ENCODE measurements at regions not wholly inside any gene's neighbourhood (a gene's known extent, or its start where the extent isn't known, plus 50 kb on each side); places are given as distances from the start of the nearest gene placed in this dataset.

DNA sequence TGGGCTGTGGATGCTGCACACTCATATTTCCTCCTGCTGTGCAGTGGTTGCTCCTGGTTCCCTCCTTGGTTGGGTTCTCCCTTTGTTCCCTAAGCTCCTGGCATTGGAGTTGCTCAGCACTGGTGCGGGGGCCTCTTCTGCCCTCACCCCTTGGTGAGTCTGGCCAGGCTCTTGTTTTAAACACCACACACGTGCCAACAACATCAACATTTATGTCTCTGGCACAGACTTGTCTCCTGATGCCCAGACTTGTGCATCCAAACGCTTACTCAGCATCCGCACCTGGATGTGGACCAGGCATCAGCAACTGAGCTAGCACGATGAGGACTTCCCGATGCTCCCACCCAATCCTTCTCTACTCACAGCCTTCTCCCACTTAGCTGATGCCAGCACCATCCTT, 627.6 kb downstream of the NPHP4 start:
- H2AFZ ChIP-seq (ENCODE audit: low read depth, low read length), result no peak overlapping the region
- H3K36me3 ChIP-seq (ENCODE audit: insufficient read depth, low read length), result no peaks in the 10 kb centered on the region
- H3F3A ChIP-seq (ENCODE audit: insufficient read depth, low read length, poor library complexity, severe bottlenecking), result no peaks in the 10 kb centered on the region
- no peak overlapping the region for H3K27ac ChIP-seq (ENCODE audit: low read length)
- no peak overlapping the region for H3K4me3 ChIP-seq (ENCODE audit: low read length)
- H3K27me3 ChIP-seq (ENCODE audit: insufficient read depth, low read depth, low read length), result no peaks in the 10 kb centered on the region
- no peak for TF ChIP-seq EZH2 (IDR thresholded peaks at IDR 0.05; ENCODE audit: borderline replicate concordance, insufficient read depth, low read length, poor library complexity, severe bottlenecking)
- TF ChIP-seq, protein P1, sequence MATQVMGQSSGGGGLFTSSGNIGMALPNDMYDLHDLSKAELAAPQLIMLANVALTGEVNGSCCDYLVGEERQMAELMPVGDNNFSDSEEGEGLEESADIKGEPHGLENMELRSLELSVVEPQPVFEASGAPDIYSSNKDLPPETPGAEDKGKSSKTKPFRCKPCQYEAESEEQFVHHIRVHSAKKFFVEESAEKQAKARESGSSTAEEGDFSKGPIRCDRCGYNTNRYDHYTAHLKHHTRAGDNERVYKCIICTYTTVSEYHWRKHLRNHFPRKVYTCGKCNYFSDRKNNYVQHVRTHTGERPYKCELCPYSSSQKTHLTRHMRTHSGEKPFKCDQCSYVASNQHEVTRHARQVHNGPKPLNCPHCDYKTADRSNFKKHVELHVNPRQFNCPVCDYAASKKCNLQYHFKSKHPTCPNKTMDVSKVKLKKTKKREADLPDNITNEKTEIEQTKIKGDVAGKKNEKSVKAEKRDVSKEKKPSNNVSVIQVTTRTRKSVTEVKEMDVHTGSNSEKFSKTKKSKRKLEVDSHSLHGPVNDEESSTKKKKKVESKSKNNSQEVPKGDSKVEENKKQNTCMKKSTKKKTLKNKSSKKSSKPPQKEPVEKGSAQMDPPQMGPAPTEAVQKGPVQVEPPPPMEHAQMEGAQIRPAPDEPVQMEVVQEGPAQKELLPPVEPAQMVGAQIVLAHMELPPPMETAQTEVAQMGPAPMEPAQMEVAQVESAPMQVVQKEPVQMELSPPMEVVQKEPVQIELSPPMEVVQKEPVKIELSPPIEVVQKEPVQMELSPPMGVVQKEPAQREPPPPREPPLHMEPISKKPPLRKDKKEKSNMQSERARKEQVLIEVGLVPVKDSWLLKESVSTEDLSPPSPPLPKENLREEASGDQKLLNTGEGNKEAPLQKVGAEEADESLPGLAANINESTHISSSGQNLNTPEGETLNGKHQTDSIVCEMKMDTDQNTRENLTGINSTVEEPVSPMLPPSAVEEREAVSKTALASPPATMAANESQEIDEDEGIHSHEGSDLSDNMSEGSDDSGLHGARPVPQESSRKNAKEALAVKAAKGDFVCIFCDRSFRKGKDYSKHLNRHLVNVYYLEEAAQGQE (IDR thresholded peaks at IDR 0.05; ENCODE audit: borderline replicate concordance), result no peak
- H3K79me2 ChIP-seq (replicated peaks; ENCODE audit: insufficient read depth, low read length), result no peaks in the 10 kb centered on the region
- H4K20me1 ChIP-seq (ENCODE audit: insufficient read depth), result no peaks in the 10 kb centered on the region
- H3K4me2 ChIP-seq (ENCODE audit: low read length), result no peak overlapping the region
- H3K9ac ChIP-seq (ENCODE audit: low read length), result no peak overlapping the region
- H3K9me3 ChIP-seq (ENCODE audit: low read length), result no peaks in the 10 kb centered on the region
- H3K9me2 ChIP-seq (ENCODE audit: insufficient read depth, low read length), result no peaks in the 10 kb centered on the region

DNA sequence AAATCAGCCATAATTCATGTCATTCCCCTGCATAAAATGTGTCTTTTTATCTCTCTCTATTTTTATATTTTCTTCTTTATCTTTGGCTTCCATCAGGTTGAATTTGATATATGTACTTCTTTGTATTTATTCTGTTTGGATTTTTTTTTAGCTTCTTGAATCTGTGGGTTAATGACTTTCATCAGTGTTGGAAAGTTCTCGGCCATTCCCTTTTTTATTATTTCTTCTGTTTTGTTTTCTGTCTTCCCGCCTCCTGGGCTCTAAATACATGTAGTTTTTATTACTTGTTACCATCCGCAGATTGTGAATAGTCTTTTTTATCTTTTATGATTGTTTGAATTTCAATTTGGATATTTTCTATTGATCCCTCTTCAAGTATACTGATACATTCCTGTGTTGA, 637.5 kb downstream of the NPHP4 start:
- peaks cover 15% of the 10 kb centered on the region for H3K9me3 ChIP-seq (ENCODE audit: low read length)
- no peaks in the 10 kb centered on the region for H4K20me1 ChIP-seq (ENCODE audit: insufficient read depth)
- TF ChIP-seq TAF1 (IDR thresholded peaks at IDR 0.05; ENCODE audit: low read depth) (no peak), RAD21 (conservative IDR thresholded peaks at IDR 0.05) (no peak), SMC3 (conservative IDR thresholded peaks at IDR 0.05; ENCODE audit: poor library complexity) (no peak), EP300 (conservative IDR thresholded peaks at IDR 0.05; ENCODE audit: poor library complexity, severe bottlenecking) (no peak), EZH2 (IDR thresholded peaks at IDR 0.05; ENCODE audit: borderline replicate concordance, insufficient read depth, low read length, poor library complexity, severe bottlenecking) (no peak), MXI1 (conservative IDR thresholded peaks at IDR 0.05; ENCODE audit: poor library complexity, severe bottlenecking) (no peak), POLR2AphosphoS5 (IDR thresholded peaks at IDR 0.05) (no peak)
- TF ChIP-seq, protein P1 (IDR thresholded peaks at IDR 0.05; ENCODE audit: borderline replicate concordance), result no peak
- TF ChIP-seq, protein P2, sequence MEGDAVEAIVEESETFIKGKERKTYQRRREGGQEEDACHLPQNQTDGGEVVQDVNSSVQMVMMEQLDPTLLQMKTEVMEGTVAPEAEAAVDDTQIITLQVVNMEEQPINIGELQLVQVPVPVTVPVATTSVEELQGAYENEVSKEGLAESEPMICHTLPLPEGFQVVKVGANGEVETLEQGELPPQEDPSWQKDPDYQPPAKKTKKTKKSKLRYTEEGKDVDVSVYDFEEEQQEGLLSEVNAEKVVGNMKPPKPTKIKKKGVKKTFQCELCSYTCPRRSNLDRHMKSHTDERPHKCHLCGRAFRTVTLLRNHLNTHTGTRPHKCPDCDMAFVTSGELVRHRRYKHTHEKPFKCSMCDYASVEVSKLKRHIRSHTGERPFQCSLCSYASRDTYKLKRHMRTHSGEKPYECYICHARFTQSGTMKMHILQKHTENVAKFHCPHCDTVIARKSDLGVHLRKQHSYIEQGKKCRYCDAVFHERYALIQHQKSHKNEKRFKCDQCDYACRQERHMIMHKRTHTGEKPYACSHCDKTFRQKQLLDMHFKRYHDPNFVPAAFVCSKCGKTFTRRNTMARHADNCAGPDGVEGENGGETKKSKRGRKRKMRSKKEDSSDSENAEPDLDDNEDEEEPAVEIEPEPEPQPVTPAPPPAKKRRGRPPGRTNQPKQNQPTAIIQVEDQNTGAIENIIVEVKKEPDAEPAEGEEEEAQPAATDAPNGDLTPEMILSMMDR (IDR thresholded peaks at IDR 0.05; ENCODE audit: poor library complexity, severe bottlenecking), result no peak

More for the DNA sequence above, 637.5 kb downstream of the NPHP4 start:
- H2AFZ ChIP-seq (ENCODE audit: low read depth, low read length), result no peak overlapping the region
- no peaks in the 10 kb centered on the region for H3K79me2 ChIP-seq (replicated peaks; ENCODE audit: insufficient read depth, low read length)
- H3K27me3 ChIP-seq (ENCODE audit: insufficient read depth, low read depth, low read length), result no peaks in the 10 kb centered on the region
- H3K4me3 ChIP-seq (ENCODE audit: low read length), result no peak overlapping the region
- no peak overlapping the region for H3K27ac ChIP-seq (ENCODE audit: low read length)
- no peaks in the 10 kb centered on the region for H3K9me2 ChIP-seq (ENCODE audit: insufficient read depth, low read length)
- no peak overlapping the region for H3K4me2 ChIP-seq (ENCODE audit: low read length)
- H3F3A ChIP-seq (ENCODE audit: insufficient read depth, low read length, poor library complexity, severe bottlenecking), result no peaks in the 10 kb centered on the region
- H3K36me3 ChIP-seq (ENCODE audit: insufficient read depth, low read length), result no peaks in the 10 kb centered on the region
- H3K9ac ChIP-seq (ENCODE audit: low read length), result no peak overlapping the region
